Adipose tissue (tissue), 3 donors: ENCODE measurements at regions not wholly inside any gene's neighbourhood (a gene's known extent, or its start where the extent isn't known, plus 50 kb on each side); places are given as distances from the start of the nearest gene placed in this dataset.
"Not testable (repeated sequence)": the region's sequence is repeated elsewhere in the genome, so short reads cannot be mapped to it uniquely, and the experiment has no call there.

ENCODE experiments used
- H3K27ac ChIP-seq: one replicate; pipeline ENCODE4 v1.5.1; 2013; ENCODE audit warnings: low read depth, low read length
- WGBS, 3 donors: extraction: QIAGEN DNeasy Blood & Tissue Kit; methylation state at CpG; one replicate each; pipeline ENCODE4 v1.1.7; 2013; 5-methylcytosine and 5-hydroxymethylcytosine counted together
- donor health status: healthy with polysubstance abuse.
- donor health status: Bipolar disorder and iron deficiency.
- donor health status: healthy.

DNA sequence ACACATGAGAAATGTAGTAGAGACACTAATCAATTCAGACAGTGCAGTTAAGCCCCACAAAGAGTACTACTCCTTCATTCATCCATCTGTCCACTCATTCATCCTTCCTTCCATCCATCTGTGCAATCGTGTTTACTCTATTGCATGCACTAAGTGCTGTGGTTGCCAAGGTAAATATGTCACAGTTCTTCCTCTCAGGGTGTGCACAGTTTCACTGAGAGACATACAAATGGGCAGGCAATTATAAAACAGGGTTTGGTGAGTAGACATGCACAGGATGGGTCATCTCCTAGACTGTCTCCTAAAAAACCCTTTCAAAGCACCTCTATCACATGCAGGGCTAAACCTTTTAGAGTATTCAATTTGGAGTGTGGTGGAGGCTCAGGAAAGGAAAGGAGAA, 160.4 kb upstream of the ZNF92 start:
- H3K27ac ChIP-seq = not testable (repeated sequence)
- WGBS, 3 donors = 31 to 45% (median 36%) methylated on average over 1 of the region's 1 CpG

DNA sequence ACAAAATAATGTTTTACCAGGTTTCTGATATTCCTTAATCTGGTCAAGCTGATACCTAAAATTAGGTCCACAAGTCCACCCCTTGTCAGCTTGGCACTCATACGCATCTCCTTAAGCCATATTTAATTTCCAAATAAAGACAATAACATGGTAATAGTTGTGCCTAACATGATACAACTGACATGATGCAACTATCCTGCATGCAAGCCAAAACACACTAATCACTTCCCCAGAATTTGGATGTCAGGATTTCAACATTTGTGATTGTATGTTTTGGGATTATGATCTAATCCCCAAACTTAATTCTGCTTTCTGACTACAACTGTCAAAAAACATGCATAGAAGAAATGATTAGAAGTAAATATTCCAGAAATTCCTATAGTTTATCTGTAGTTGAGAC, 174.4 kb upstream of the ZNF92 start:
- H3K27ac ChIP-seq = not testable (repeated sequence)
- no CpG with 5 or more reads among the region's 1 CpG for WGBS, 3 donors

- 41 to 56% (median 55%) methylated on average over 3 to 4 of the region's 8 CpGs for WGBS, 3 donors
- not testable (repeated sequence) for H3K27ac ChIP-seq
These were observed 180.2 kb upstream of the ZNF92 start for GRCh38 chr7:65193334-65194058.

DNA sequence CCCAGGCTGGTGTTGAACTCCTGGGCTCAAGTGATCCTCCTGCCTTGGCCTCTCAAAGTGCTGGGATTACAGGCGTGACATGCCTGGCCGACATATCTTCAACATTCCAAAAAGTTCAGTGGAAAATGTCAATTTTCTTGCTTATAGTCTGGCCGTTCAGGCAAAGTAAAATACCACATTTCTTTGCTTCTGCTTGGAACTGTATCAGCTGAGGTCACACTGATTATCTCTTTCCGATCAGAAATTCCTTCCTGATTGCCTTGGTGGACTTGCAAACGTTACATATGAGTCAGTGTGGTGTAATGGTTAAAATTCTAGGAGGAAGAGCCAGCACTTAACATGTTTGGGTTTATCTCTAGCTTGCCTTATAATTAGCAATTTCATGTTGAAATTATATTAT, 170.6 kb upstream of the ERV3-1 start:
- H3K27ac ChIP-seq = not testable (repeated sequence)
- WGBS, 3 donors = 47 to 65% (median 64%) methylated on average over 5 of the region's 5 CpGs

DNA sequence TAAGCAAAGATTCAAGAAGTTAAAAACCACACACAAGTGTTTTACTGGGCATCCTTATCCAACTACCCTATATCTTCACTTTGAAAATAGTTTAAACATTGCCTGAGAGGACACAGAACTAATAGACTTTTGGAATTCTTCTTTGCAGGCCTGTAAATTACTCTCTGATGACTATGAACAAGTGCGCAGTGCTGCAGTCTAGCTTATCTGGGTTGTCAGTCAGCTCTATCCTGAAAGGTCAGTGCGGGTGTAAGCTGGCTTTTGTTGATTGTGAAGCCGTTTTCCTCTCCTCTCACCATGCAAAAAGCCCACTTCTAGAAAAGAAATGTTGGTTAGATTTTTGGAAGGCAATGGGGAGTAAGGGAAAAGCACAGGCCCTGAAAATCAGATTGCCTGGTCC, 143.6 kb upstream of the ERV3-1 start:
- no CpG with 5 or more reads among the region's 3 CpGs for WGBS, 3 donors
- not testable (repeated sequence) for H3K27ac ChIP-seq

DNA sequence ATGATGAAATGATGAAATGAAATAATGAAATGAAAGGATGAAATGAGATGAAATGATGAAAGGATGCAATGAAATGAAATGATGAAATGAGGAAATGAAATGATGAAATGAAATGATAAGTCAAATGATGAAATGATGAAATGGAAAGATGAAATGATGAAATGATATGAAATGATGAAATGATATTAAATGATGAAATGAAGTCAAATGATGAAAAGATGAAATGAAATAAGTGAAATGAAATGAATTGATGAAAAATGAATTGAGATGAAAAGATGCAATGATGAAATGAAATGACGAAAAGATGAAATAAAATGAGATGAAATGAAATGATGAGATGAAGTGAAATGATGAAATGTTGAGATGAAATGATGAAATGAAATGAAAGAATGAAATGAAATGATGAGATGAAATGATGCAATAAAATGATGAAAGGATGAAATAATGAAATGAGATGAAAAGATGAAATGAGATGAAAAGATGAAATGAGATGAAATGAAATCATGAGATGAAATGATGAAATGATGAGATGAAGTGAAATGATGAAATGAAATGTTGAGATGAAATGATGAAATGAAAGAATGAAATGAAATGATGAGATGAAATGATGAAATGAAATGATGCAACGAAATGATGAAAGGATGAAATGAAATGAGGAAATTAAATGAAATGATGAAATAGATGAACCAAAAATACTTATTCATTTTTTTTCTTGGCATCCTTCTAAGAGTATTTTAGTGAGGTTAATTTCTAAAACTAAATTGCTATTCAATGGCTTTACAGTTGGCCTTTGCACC, 139.8 kb upstream of the ERV3-1 start:
- 82 to 93% (median 85%) methylated on average over 2 of the region's 2 CpGs for WGBS, 3 donors
- H3K27ac ChIP-seq = not testable (repeated sequence)

DNA sequence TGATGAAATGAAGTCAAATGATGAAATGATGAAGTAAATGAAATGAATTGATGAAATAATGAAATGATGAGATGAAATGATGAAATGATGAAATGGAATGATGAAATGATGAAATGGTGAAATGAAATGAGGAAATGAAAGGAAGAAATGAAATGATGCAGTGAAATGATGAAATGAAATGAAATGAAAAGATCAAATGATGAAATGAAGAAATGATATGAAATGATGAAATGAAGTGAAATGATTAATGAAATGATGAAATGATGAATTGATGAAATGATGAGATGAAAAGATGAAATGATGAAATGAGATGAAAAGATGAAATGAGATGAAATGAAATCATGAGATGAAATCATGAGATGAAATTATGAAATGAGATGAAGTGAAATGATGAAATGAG, 139.2 kb upstream of the ERV3-1 start:
- not testable (repeated sequence) for H3K27ac ChIP-seq

- WGBS, 3 donors = 72 to 92% (median 80%) methylated on average over 1 of the region's 1 CpG
- H3K27ac ChIP-seq = not testable (repeated sequence)
These were observed 138.5 kb upstream of the ERV3-1 start for GRCh38 chr7:65145008-65145407.

DNA sequence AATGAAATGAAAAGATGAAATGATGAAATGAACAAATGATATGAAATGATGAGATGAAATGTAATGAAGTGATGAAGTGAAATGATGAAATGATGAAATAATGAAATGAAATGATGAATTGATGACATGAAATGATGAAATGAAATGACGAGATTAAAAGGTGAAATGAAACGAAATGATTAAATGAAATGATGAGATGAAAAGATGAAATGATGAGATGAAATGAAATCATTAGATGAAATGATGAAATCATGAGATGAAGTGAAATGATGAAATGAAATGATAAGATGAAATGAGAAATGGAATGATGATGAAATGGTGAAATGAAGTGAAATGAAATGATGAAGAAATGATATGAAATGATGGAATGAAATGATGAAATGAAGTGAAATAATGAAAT, 138.1 kb upstream of the ERV3-1 start:
- H3K27ac ChIP-seq = not testable (repeated sequence)
- WGBS, 3 donors = 80 to 98% (median 92%) methylated on average over 2 of the region's 2 CpGs

DNA sequence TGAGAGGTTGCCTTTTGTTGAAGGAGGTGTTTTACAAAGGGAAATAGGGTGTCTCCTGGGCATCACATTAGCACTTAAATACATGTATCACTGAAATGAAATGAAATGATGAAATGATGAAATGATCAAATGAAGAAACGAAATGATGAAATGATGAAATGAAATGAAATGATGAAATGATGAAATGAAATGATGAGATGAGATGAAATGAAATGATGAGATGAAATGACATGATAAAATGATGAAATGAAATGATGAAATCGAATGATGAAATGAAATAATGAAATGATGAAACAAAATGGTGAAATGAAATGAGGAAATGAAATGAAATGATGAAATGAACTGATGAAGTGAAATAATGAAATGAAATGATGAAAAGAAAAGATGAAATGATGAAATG, 137.6 kb upstream of the ERV3-1 start:
- 70 to 83% (median 79%) methylated on average over 2 of the region's 2 CpGs for WGBS, 3 donors
- H3K27ac ChIP-seq = not testable (repeated sequence)

DNA sequence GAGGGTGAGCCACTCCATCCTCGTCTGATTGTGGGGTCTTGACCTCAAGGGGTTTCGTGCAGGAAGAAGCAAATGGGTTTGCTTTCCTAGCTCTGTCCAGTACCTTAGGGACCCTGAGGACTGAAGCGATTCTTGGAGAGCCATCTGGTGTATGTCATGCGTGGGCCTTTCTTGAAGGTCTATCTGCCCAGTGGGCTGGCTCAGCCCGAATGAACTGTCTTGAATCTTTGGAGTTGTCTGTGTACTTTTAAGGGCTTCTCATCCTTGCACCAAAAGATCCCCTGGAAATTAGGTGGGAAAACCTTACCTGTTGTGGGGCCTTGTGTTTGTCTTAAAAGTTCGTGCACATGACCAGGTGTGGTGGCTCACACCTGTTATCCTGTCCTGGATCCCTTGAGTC, 135.4 kb upstream of the ERV3-1 start:
- not testable (repeated sequence) for H3K27ac ChIP-seq
- WGBS, 3 donors = 81 to 94% (median 82%) methylated on average over 3 to 4 of the region's 6 CpGs

DNA sequence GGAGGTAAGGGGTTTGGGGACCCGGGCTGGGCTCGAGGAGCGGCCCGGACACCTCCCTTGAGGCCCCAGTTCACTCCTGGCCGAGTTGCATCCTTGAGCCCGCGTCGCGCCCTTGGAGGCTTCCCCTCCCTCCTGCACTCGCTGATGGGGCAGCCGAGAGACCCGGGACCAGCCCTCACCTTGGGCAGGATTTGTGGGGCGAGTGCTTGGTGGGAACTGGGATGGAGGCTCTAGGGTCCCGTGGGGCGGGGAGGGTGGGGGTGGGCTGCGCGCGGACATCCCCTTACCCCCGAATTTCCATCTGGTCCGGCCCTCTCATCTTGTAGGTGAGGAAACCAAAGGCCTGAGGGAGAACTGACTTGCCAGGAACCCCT, 134.9 kb upstream of the ERV3-1 start:
- 27 to 38% (median 31%) methylated on average over 11 to 16 of the region's 20 CpGs for whole genome bisulfite sequencing, 3 donors
- H3K27ac ChIP-seq = not testable (repeated sequence)

DNA sequence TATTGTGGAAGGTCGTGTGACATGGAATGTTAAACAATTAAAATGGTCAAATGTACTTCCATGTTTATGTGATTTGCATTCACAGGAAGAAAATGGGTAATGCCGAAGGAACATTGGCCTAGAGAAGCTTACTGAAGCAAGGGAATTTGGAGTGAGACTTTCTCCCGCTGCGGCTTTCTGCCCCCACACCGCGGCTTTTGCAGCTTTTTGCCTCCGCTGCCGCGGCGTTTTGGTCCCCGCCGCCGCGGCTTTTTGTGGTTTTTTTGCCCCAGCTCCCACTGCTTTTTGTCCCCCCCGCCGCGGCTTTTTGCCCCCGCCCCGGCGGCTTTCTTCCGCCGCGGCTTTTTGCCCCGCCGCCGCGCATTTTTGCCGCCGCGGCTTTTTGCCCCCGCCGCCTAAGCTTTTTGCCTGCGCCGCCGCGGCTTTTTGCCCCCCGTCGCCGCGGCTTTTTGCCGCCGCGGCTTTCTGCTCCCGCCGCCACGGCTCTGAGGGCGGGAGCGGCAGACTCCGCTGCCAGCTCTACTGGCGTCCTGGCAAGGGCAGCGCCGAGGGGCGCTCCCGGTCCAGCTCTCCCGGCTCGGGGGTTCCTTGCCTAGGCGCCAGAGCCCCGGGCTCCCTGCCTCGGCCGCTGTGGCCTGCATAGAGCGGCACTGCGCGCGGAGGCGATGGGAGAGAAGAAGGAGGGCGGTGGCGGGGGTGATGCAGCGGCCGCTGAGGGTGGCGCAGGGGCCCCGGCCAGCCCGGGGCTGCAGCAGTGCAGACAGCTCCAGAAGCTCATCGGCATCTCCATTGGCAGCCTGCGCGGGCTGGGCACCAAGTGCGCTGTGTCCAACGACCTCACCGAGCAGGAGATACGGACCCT, 134.3 kb upstream of the ERV3-1 start:
- not testable (repeated sequence) for H3K27ac ChIP-seq
- WGBS, 3 donors = 1 to 5% (median 3%) methylated on average over 11 to 18 of the region's 79 CpGs

- H3K27ac ChIP-seq = not testable (repeated sequence)
- WGBS, 3 donors = no CpG with 5 or more reads among the region's 5 CpGs
These were observed 130.4 kb upstream of the ERV3-1 start for GRCh38 chr7:65136850-65137249.

DNA sequence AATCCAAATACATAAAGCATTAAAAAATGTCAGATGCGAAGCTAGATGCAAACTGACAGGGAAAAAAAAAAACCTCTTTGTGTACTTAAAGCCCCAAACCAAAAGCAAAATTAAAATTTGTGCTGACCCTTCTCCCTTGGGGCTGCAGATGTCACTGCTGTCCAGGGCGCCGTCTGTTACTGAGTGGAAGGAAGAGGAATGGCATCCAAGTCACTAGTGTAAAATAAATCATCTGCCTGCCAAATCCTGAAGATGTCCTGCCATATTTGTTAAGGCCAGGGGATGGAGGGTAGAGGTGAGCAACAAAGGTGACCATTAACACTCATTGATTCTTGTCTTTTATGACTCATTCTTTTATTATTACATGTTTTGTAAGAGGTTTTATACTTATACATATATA, 126.6 kb upstream of the ERV3-1 start:
- WGBS, 3 donors = no CpG with 5 or more reads among the region's 3 CpGs

DNA sequence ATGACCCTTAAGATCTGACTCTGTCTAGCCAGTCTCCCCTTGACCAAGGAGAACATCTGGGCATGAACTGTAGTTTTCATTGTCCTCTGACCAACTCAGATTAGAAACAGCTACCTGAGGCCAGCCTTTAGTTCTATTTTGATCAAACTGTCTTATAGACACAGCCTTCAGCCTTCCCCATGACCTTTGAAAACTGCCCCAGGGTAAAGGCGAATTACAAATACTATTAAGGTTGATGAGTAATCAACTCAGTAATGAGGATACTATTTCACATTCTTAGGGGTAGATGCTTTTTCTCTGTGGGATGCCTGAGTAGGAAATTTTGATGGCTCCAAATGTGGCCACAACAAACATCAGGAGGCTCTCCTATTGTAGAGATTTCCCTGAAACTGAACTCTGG, 125.8 kb upstream of the ERV3-1 start:
- WGBS, 3 donors = no CpG with 5 or more reads among the region's 1 CpG
- not testable (repeated sequence) for H3K27ac ChIP-seq

More for the DNA sequence above, 126.6 kb upstream of the ERV3-1 start:
- not testable (repeated sequence) for H3K27ac ChIP-seq

DNA sequence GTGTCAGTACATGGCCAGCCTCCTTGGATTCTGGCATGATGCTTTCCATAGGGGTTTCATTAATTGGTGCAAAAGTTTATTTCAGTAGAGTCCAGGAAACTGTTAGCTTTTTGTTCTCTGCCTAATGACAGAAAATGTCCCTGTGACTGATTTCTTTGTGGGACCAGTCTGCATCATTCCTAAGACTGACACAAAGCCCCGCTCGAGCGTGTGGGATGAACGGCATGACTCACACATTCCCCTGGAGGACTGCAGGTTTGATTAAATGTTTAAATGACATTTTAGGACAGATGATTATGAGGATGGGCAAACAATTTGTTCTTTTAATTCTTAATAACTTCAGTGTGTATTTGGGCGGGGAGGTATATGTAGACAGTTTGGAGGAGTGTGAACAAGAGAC, 120.9 kb upstream of the ERV3-1 start:
- not testable (repeated sequence) for H3K27ac ChIP-seq
- no CpG with 5 or more reads among the region's 5 CpGs for WGBS, 3 donors

DNA sequence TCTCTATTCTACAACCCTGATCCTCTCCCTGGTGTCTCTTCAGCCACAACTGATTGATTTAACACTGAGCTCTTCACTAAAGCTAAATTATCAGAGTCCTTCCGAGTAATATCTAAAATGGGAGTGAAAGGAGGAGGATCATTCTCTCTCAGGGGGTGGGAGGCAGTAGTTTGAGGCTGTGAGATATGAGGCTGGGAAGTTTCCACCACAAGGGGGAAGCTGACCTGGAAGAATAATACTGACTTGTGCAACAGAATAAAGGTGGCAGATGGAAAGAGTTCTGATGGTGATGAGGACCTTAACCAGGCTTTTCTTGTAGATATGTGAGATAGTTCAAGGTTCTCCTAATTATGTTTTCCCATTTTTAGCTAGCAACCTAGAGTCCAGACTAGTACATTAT, 118.1 kb upstream of the ERV3-1 start:
- H3K27ac ChIP-seq = not testable (repeated sequence)
- no CpG with 5 or more reads among the region's 1 CpG for WGBS, 3 donors

GRCh38 chr7:65105650-65106203, 99.2 kb upstream of the ERV3-1 start:
- WGBS, 3 donors = 59 to 77% (median 65%) methylated on average over 1 of the region's 1 CpG
- not testable (repeated sequence) for H3K27ac ChIP-seq
